HG03196 (cell line): ENCODE measurements at regions not wholly inside any gene's neighbourhood (a gene's known extent, or its start where the extent isn't known, plus 50 kb on each side); places are given as distances from the start of the nearest gene placed in this dataset.

Experiments
- ATAC-seq: cut with Tn5 transposase; IDR thresholded peaks from one replicate; pipeline ENCODE4 v1.9.1; 2021; ENCODE audit not compliant: unreplicated experiment

DNA sequence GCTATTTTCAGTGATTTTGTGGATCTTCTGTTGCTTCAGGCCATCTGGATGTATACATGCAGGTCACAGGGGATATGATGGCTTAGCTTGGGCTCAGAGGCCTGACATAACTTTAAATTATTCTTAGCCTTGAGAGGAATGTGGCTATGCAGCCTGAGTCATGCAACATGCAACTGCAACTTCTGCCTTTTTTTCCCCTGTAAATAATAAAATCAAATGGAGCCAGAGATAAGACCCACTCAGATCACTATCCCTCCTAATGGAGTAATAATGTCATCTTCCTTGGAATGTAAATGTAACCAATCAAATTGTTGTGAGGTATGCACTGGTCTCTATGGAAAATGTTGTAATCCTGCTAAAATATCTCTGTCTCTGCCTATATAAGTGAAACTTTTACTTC is 54.9 kb downstream of the MAGEB17 start:
- no peak for ATAC-seq

DNA sequence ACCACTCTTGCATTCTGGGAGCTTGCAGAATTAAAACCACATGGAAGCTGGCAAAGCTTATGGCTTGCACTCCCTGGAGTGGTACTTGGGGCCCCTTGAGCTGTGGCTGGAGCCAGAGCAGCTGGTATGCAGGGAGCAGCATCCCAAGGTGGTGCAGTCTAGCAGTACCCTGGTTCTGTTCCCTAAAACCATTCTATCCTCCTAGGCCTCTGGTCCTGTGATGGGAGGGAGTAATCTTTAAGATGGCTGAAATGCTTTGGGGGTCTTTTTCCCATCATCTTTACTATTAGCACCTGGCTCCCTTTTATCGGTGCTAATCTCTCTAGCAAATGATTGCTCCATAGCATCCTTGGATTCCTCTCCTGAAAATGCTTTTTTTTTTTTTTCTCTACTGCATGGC is 56.1 kb downstream of the MAGEB17 start:
- no peak for ATAC-seq

DNA sequence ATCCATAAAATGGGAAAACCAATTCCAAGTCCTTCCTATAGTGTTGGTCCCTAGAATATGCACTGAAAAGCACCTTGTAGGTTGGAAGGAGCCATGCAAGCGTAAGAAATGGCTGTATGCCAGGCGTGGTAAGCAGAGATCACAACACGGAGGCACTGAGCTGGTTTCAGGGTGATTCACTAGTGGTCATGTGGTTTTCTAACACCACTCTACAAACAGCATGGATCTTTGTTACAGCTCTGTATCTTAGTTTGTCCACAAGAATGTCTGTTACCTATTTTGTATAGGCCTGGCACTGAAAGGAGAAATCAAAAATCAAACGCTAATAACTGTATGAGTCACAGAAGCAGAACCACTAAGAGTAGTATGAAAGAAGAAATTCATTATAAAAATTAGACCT is 71.9 kb downstream of the MAGEB17 start:
- ATAC-seq: no peak

DNA sequence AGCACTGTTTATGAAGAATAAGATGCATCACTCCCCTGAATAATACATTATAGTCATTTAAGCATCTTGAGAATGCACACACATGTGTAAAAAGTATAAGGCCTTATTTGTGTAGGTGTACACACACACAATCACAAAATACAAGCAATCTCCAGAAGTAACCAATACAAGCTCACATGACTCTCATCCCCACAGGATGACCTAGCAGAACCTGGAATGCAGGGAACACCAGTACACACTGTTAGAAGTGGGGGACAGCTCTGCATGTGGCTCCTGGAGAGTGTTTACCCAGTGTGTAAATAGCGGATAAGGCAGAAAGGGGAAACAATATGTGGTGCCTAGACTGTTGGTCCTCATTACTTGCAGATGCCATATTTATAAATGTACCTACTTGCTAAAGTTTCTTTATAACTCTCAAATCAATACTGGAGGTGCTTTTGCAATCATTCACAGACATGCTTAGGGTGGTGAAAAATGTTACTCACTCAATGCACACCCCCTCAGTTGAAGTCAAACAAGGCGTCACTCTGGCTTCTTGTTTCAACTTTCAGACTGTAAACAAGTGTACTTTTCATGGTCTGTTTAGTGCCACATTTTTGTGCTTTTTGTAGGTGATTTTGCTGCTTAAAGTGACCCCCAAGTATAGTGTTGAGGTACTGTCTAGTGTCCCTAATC is 73.1 kb downstream of the MAGEB17 start:
- ATAC-seq: no peak

DNA sequence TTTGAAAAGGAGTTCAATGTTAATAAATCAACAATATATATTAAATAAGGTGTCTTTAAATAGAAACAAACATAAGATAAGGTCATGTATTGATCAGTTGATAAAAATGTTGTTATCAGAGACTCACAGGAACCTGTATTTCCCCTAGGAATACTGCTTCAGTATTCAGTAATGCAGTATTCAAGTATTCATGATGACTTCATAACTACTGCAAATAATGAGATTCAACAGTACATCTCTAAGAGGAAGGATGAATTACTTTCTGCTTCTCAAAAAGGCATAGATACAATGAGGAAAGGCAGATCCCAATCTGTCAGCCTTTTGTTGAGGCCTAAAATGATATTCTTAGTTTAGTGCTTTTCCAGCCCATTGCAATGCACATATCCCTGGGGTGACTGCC is 73.7 kb downstream of the MAGEB17 start:
- no peak for ATAC-seq

DNA sequence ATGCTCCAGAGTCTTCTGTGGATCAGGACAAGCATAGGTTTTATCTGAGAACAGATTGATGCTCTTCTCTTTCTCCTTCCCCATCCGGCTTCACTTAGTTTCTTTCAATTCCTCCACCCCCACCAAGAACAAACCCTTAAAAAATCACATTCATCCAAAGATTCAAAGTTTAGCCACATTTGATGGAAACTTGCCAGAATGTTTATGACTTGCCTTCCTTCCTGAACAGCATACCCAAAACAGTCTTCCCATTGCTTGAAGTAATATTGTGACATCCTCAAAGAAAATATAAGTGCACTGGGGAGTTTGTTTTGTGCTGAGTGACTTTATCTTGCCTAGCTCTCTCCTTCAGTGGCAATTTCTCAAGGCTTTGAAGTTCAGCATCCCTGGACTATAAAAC is 83.0 kb downstream of the MAGEB17 start:
- no peak for ATAC-seq

DNA sequence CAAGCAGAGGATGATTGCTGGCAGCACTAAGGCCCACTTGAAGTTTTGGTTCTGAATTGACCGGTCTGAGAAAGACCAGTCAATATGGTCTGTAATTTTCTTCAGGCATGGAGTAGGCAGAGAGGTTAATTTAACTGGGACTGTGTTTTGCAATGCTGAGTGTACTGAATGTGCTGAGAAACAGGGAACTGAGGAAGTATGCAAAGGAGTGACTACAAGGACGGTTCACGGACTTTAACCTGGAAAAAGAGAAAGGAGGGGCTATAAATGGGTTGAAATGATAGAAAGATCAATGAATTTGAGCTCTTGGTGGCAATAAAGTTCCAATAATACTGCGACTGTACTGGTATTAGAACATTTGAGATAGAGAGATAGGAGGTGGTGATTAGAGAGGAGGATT is 84.5 kb downstream of the MAGEB17 start:
- ATAC-seq: no peak

DNA sequence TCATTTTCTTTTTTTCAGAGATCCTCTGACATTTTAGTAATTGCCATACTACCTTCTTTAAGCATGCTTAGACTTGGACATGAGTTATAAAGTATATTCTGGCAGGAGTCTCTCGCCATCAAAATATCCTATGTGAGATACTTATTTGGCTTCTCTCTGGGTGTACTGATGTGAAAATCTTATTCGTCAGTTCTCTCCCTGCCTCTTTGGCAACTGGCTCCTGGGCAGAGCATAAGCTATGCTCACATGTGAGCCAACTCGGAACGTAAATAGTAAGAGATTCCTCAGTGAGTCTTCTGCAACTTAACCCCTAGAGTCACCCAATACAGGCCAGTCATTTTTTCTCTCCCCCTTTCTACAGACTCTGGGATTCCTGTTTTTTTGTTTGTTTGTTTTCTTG is 91.6 kb downstream of the MAGEB17 start:
- ATAC-seq: no peak

DNA sequence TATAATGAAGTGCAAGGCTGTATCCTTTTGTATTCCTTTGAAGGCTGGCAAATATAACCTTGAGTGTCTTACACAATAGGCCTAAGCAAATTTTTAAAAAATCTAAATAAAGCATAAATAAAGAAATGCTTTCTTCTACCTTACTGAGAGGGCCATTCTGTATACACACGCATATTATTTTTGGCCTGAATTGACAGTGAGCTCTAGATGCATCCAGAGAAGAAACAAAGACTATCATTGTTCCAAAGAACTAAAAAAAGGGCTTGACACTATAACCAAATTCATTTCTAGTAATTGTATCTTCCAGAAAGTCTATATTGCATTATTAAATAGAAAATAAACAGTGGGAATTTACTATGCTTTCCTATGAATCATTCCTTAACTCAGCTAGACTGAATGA is 100.2 kb downstream of the MAGEB17 start:
- no peak for ATAC-seq

DNA sequence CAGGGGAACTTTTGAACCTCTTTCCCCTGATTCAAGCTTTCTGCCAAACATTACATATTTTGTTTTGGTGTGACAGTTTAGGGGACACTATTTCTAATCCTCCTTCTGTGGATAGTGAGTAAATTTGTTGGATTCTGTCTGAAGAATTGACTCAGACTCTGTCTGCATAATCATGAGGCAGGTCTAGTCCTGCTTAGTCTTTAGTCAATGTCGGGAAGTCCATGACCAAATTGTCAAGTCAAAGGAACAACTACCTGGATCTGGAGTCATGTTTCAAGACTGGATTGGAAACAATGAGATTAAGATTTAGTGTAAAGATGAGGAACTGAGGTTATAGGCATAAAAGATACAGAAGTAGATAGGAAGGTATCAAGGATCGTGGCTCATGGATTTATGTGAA is 100.9 kb downstream of the MAGEB17 start:
- no peak for ATAC-seq

DNA sequence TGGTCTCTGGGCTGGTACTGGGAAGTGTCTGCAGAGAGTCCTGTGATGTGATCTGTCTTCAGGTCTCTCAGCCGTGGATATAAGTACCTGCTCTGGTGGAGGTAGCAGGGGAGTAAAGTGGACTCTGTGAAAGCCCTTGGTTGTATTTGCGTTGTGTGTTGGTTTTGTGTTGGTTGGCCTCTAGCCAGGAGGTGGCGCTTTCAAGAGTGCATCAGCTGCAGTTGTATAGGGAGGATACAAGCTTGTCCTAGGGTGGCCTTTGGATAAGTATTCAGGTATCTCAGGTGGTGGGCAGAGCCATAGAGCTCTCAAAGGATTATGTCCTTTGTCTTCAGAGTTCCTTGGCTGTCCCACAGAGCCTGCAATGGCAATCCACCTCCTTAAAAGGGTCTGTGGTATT is 111.6 kb downstream of the MAGEB17 start:
- no peak for ATAC-seq

DNA sequence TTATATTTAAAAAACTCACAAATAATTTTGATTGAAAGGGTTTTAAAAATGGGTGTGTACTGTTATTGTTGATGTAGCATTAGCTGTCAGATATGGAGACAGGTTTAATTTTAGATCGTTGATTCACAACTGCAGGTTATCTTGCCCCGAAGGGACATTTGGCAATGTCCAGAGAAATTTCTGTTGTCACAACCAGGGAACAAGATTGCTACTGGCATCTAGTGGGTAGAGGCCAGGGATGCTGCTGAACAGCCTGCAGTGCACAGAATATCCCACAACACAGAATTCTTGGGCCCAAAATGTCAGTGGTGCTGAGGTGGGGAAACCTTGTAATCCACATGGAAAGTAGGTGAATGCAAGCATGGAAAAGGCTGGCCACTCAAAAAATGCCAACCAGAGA is 114.9 kb downstream of the MAGEB17 start:
- no peak for ATAC-seq

DNA sequence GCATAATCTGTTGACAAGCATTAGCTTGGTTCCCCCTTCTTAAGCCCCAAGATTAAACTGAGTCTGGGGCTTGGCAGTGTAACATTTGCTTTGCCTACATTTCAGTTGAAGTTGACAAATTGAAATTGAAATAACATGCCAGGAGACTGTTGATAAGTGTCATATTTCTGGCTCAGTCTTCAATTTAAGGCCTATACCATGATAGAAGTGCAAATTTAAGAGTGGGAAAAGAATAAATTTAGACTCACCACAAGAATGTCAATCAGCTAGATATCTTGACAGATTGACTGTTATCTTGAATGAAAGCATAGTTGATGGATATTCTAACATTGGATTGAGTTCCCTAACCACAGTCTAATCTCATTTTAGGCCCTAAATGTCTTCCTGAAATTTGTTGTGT is 117.6 kb downstream of the MAGEB17 start:
- ATAC-seq: no peak

DNA sequence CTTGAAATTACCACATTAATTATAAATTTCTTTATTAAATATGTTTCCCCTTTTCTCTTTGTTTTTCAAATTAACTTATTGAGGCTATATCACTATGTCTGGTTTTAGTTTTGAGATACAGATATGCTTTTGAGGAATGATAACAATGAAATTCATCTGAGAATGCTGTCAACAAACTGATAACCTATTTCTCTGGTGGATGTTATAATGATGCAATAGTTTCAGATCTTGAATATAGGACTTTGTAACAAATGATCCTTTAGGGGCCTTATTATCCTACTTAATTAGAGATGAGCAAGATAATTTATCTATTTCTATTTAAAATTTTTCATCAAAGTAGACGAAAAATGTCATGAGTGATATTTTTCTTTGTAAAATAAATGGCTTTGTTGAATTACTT is 123.7 kb downstream of the MAGEB17 start:
- ATAC-seq: no peak

DNA sequence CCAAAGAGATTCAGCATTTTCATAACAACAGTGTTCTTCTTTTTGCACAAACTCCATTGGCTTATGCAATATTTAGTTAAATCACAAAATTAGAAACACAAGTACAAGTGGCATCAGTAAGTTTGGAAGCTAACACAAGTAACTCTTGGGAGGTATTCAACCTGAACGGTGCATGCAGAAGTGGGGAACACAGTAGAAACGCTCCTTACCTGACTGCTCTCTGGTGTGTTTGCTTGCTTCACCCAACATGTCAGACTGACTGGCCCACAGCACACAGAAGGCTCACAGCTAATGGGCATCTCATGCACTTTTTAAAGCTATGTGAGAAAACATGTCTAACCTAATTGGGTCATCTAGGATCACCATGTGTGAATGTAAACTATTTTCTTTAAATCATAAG is 133.6 kb downstream of the MAGEB17 start:
- no peak for ATAC-seq

DNA sequence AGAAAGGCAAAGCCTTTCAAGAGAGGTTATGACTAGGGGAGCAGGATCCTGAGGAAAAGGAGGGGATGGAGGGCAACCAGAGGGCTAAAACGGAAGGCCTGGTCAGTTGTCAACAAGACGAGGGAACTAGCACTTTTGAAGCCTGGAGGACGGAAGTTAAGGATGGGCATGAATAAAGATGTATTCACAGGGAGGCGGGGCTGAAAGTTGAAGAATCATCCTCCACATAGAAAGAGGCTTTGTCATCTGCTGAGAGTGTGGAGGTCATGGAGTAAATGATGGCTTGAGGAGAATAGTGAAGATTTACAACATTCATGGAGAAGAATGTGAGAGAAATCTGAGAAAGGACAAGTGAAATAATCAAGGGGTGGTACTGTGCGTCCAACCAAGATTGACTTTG is 137.5 kb downstream of the MAGEB17 start:
- no peak for ATAC-seq

DNA sequence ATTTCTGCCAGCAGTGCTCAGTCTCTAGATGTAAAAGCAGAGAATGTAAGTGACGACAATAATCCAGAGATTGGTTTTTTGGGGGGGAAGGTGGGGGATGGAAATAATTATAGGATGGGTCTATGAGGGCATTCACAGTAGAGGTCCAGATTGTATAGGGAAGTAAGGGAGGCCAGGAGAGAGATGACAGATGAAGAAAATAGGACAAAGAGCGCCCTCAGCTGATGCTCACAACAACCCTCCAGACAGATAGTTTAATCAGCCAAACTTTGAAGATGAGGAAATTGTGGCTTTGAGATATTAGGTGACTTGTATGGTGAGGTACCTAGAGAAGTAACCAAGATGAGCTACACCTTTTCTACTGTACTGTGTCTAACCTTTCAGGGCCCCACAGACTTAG is 137.9 kb downstream of the MAGEB17 start:
- no peak for ATAC-seq

DNA sequence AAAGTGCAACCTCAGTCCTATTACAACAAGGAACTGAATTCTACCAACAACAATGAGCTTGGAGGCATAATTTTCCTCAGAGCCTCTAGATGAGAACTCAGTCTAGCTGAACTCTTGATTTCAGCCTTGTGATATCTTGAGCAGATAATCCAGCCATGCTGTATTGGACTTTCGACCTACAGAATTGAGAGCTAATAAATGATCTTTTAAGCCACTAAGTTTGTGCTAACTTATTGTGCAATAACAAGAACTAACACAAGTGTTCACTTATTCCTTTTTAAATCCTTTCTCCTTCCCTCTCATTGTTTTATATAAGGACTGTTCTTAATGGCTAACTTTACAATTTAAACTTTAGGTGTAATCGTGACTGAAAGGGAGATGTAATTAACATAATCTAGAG is 140.7 kb downstream of the MAGEB17 start:
- ATAC-seq: no peak

DNA sequence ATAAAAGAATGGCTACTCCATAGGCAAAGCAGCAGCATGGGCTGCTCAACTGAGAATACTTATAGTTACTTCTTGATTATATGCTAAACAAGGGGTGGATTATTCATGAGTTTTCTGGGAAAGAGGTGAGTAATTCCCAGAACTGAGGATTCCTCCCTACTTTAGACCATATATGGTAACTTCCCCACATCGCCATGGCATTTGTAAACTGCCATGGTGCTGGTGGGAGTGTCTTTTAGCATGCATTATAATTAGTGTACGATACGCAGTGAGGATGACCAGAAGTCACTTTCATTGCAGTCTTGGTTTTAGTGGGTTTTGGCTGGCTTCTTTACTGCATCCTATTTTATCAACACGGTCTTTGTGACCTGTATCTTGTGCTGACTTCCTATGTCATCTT is 141.5 kb downstream of the MAGEB17 start:
- ATAC-seq: no peak

DNA sequence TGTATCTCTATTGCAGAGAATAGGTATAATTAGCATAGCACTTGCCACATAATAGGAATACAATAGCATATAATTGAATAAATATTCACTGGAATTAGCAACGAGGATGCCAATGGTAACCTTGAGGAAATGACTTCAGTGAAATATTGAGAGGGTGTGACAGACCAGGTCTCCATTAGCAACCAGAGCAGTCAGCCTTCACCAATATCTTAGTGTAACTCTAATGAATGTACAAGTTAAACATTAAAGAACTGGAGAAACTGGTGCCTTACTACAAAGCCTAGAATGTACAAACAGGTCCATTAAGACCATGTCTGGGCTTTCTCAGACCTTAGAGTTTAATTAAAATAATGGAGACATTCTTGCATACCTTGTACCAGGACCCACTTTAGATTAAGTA is 143.0 kb downstream of the MAGEB17 start:
- ATAC-seq: no peak

DNA sequence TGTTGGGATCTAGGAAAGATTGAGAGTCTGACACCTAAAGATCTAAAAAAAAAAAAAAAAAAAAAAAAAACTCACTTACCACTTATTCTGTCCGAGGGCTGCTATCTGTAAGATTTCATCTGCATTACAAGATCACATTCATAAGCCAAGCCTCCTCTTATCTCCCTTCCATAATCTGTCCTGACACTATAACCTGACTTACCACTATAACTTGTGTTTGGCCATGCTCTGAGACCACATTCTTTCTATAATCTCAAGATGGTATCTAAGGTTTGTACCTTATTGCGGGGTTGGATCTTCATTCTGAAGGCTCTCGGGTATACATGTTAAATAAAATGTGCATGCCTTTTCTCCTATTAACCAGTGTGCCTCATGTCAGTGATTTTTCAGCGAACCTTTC is 144.4 kb downstream of the MAGEB17 start:
- no peak for ATAC-seq

DNA sequence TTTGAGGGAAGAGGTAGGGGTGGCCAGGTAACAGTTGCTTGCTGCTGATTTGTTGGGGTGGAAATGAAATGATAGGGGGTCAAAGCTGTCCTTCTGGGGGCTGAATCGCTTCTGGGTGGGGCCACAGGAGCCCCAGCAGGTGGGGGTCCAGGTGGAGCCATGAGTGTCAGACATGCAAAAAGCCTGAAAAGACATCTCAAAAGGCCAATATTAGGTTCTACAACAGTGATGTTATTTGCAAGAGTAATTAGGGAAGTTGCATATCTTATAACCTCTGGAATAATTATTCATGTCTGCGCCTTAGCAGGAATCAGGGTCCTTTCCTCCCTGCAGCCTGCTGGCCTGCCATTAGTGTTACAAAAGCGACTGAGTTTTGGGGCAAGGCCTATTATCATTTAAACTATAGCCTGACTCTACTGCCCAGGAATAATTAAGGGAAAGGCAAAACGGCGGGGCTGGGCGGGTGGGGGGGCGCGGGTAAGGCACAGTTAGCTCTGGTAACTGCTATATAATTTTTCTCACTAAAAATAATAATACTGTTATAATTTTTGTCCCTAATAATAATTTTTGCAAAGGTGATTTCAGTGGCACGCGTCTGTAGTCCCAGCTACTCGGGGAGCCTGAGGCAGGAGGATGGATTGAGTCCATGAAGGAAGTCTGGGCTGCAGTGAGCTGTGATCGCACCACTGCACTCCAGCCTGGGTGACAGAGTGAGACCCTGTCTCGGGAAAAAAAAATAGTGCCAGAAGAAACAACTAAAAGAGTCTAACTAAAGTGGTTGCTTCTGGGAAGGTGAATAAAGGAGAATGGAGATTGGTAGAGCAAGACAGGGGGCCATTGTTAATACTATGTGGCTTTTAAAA is 145.7 kb downstream of the MAGEB17 start:
- no peak for ATAC-seq

DNA sequence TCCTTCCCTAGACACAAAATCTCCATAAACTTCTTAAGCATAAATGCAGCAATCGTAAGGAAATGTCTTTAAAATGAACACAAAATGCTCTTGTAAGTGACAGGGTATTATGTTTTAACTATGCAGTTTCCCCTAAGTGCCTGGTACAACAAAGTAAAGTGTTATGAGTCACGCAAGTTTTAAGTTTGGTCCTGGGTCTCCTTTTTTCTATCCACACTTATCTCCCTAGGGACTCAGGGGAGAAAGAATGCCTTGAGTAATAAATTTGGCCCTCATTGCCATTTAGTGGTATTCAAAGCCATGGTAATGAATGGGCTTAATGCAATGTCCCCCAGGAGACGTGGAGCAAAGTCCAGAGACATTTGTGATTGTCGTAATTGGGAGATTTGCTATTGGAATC is 149.1 kb downstream of the MAGEB17 start:
- no peak for ATAC-seq
